DMS 273 treated with DMSO at 0.1 percent for 48 hours (cell line): ENCODE measurements at regions not wholly inside any gene's neighbourhood (a gene's known extent, or its start where the extent isn't known, plus 50 kb on each side); places are given as distances from the start of the nearest gene placed in this dataset.
"Not testable (repeated sequence)": the region's sequence is repeated elsewhere in the genome, so short reads cannot be mapped to it uniquely, and the experiment has no call there.

Source experiments
- DNase-seq: peaks from one replicate; lab custom pipeline; 2025; lab: John Stamatoyannopoulos, UW

DNA sequence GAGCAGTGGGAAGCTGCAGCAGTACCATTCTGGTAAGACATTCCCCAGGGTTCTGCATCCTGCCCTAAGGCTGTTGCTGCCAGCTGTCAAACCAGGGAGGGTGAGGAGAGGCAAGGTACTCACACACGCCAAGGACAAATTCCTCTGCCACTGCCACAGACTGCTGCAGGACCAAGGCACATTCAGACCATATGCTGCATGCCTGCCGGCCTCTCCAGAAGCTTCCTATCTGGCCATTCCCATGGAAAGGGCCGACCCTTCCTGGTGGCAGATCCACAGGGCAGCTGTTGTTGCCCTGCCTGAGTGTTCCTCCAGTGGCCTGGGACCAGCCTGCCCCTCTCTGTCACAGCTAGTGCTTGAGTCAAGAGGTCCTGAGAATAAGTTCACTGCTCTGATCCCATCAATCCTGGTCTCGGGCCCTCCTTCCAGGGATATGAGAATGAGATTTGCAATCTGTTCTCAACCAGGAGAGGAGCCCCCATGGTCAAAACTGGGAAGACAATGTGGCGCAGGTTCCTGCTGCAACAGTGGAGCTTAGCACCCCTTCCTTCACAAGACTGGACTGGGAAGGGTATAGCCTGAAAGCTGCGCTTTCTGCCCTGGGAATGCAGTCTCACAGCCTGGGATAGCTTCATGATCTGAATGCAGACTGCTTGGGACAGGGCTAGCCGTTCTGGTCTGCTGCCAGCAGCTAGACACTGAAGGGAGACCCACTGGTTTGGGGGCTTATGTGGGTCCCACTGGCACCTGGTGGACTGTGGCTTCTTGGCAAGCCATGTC lies 342.5 kb upstream of the NDST3 start:
- no peak for DNase-seq

- no peak for DNase-seq
Measured at GRCh38 chr4:117692538-117692937, 341.7 kb upstream of the NDST3 start.

GRCh38 chr4:117699595-117699994 lies 334.7 kb upstream of the NDST3 start:
- DNase-seq: no peak

DNA sequence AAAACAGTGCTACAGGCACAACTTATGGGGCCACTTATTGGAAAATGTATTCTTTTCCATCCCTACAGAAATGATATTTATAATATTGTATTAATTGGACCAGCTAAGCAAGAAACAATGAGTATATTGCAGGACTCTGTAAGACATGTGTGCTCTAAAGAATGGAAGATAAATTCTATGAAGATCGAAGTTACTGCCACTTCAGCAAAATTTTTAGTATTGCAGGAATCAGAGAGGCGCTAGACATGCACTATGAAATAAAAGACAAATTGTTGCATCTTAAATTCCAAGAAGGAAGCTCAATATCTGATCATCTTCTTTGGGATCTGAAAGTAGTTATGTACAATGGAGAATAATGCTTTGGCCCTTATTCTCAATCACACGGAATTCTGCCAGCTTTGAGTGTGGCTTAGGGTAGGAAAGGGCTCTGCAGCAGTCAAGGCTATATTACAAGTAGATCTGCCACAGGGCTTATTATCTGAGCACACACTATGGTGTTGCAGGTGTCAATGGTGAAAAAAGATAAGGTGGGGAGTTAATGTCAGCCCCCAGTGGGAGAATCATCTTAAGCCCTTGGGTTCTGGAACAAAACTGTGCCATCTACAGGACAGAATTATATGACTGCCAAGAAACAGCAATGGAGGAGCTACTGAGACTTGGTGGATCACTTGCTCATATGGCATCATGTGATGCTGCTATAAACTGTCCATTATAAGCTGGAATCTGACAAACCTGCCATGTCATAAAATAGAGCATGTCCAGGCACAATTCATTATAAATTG lies 334.0 kb upstream of the NDST3 start:
- no peak for DNase-seq

DNA sequence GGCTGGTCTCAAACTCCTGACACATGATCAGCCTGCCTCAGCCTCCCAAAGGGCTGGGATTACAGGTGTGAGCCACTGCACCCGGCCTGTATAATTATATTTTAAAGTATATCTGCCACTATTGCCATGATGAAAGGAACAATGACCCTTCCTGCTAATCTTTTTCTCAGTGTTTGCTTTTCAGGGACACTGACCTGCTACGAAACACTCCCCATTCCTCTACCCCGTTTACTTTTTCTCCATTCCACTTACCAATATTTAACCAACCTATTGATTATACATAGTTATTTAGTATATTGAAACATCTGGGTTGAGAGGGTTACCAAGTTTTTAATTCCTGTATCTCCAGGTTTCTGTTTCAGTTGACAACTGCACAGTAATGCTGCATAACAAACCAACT lies 331.9 kb upstream of the NDST3 start:
- DNase-seq: no peak

GRCh38 chr4:117704721-117705120 lies 329.6 kb upstream of the NDST3 start:
- no peak for DNase-seq

DNA sequence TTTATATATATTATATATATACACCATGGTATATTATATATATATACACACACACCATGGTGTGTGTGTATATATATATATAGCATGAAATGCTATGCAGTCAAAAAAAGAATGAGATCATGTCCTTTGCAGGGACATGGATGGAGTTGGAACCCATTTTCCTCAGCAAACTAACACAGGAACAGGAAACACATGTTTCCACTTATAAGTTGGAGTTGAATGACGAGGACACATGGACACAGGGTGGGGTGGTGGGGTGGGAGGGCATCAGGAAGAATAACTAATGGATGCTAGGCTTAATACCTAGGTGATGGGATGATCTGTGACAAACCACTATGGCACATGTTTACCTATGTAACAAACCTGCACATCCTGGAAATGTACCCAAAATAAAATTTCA lies 293.6 kb upstream of the NDST3 start:
- DNase-seq: no peak

GRCh38 chr4:117745379-117745778 lies 288.9 kb upstream of the NDST3 start:
- not testable (repeated sequence) for DNase-seq

- DNase-seq: no peak
Measured at GRCh38 chr4:117755438-117755837, 278.8 kb upstream of the NDST3 start.

GRCh38 chr4:117768610-117769009 lies 265.7 kb upstream of the NDST3 start:
- no peak for DNase-seq

DNA sequence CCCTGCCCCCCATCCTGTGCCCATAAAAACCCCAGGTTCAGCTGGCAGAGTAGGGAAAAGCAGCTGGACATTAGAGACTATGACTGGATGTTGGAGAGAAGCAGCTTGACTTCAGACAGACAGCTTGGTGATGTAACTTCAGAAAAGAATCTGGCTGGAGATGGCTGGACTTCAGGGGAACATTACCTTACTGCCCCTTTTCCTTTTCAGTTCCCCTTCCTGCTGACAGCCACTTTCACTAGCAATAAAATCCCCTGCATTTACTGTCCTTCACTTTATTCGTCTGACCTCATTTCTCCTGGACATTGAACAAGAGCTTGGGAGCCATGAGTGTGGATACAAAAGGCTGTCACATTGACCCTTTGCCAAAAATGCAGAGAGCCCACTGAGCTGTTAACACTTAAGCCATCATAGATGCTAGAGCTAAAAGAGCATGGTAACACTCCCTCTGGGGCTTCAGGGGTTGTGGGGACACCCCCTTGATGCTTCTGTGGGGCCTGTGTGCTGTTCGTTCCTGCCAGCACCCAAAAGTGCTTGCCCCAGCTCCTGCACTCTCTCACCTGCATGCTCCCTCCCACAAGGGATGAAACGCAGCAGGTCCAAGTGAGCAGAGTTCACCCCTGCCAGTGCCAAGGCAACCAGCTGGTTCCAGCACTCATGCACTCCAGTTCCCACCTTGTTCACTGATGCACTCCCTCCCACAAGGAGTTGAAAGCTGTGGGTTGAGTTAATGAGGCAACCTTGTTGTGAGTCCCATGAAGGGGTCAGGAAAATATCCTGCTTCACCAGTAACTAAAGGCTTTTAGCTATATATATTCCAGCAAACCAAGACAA lies 263.8 kb upstream of the NDST3 start:
- DNase-seq: no peak

DNA sequence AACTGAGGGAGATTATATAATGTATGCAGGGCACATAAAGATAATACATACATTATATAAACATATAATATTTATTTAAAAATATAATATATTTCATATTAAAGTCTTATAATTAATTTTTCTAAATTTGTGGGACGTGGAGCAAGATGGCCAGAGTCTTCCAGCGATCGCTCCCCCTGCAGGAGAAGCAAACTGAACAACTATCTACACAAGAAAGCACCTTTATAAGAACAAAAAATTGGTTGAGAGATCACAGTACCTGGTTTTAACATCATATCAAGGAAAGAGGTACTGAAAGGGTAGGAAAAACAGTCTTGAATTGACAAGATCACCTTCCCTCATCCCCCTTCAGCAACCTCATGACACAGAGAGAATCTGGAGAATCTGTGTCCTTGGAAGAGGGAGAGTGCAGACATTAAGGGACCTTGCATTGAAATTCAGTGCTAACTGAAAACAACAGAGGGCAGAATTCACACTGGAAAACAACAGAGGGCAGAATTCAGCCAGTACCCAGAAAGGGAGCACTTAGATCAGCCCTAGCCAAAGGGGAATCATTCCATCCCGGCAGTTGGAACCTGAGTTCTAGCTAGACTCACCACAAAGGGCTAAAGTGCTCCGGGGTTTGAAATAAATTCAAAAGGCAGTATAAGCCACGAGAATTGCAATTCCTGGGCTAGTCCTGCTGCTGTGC lies 262.5 kb upstream of the NDST3 start:
- DNase-seq: no peak

- DNase-seq: peak; percentile 55
Measured at GRCh38 chr4:117773064-117773936, 261.0 kb upstream of the NDST3 start.

DNA sequence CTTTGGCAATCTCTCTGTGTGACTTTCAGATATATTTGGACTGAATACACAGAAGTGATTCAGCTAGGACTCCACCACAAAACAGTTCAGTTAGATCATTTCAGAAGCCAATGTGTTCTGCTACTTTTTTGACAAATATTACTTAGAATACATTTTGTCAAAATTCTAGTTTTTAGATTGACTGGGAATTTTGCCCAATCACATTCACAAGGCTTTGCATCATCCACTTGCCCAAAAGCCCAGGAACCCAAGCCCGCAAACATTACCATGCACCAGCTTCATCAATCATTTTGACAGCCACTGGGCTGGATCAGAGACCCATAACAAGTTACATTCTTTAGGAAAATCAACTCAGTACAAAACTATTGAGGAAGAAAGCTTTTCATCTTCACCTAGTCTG lies 256.6 kb upstream of the NDST3 start:
- no peak for DNase-seq

DNA sequence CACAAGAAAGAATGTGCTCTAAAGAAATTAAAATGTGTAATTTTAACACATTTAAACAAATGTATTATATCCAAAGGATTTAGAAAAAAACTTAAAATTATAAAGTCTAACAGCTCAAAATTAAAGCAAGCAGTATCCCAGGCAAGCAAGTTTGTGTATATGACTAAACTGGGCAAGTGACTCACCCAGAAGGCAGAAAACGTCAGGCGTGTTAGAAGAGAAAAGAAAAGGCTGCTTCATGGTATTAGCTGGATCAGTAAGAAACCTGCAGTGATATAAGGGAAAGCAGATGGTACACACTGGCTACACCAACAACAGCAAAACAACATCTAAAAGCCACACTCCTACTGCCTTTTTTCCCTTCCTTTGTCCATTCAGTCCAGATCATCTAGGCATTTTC lies 250.6 kb upstream of the NDST3 start:
- no peak for DNase-seq

DNA sequence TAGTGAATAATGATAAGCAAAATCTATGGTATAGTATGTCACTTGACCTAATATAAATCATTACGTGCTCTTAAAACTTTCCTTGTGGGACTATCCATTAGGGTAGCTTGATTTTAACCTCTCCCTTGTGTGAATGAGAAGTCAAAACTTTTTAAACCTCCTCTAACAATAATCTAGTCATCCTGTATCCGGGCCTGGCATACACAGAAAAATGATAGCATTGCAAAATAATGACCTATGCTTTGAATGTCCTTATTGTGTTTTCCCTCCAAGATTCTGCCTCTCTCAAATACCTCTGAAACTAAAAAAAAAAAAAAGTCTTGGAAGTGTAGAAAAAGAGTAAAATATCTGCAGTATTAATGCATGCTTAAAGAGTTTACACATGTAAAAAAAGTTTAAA lies 250.0 kb upstream of the NDST3 start:
- no peak for DNase-seq

DNA sequence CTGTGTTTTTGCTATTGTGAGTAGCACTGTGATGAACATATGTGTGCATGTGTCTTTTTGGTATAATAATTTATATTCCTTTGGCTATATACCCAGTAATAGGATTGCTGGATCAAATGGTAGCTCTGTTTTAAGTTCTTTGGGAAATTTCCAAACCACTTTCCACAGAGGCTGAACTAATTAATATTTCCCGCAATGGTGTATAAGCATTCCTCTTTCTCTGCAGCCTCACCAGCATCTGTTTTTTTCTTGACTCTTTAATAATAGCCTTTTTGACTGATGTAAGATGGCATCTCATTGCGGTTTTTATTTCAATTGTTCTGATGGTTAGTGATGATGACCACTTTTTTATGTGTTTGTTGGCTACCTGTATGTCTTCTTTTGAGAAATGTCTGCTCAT lies 247.7 kb upstream of the NDST3 start:
- DNase-seq: no peak

GRCh38 chr4:117793845-117794480 lies 240.3 kb upstream of the NDST3 start:
- DNase-seq: no peak

GRCh38 chr4:117796677-117797076 lies 237.6 kb upstream of the NDST3 start:
- DNase-seq: no peak

DNA sequence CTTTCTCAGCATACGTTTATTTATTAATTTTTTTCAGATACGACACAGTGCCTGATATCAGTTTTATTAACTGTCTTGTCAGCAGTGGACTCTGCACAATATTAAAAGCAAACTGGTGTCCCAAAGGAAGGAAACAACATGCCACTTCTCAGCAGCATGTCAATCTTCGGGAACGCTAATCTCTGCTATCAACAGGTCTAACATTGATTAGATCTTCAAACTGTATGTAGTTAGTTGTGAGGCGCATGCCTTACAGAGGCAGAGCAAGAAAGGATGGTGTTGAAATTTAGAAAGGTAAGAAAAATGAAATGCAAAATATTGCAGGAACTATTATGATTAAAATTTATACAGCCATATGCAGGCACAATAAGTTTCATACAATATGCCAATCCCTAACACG lies 233.7 kb upstream of the NDST3 start:
- no peak for DNase-seq

DNA sequence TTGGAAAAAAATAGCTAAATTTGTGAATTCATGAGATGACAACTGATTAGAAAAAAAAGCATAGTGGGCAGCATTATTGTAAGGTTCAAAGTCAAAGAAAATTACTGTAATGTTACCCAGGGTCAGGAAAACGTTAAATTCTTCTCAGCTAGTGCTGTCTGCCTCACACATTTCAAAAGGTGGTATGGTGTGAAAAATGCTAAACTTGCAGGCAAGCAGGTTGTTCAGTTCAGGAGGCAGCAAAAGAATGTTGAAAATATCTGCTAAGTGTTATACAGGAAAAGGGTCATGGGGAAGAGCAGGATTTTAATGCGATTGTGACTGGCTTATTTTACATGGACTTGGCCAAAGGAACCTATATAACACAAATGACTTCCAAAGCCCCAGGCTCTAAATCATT lies 232.5 kb upstream of the NDST3 start:
- DNase-seq: no peak
